GM19035 (cell line): ENCODE measurements at regions not wholly inside any gene's neighbourhood (a gene's known extent, or its start where the extent isn't known, plus 50 kb on each side); places are given as distances from the start of the nearest gene placed in this dataset.

ENCODE experiments used
- ATAC-seq: cut with Tn5 transposase; IDR thresholded peaks from one replicate; pipeline ENCODE4 v1.9.1; 2021; ENCODE audit not compliant: unreplicated experiment

GRCh38 chr1:221937155-221937953 lies 195.5 kb upstream of the DUSP10 start:
- no peak for ATAC-seq

GRCh38 chr1:221933814-221934213 lies 191.9 kb upstream of the DUSP10 start:
- no peak for ATAC-seq

GRCh38 chr1:221926441-221926840 lies 184.6 kb upstream of the DUSP10 start:
- ATAC-seq: no peak

GRCh38 chr1:221925947-221926346 lies 184.1 kb upstream of the DUSP10 start:
- ATAC-seq: no peak

- ATAC-seq: no peak
These were observed 182.2 kb upstream of the DUSP10 start for GRCh38 chr1:221923929-221924598.

- ATAC-seq: no peak
These were observed 180.0 kb upstream of the DUSP10 start for GRCh38 chr1:221921936-221922335.

- no peak for ATAC-seq
These were observed 177.9 kb upstream of the DUSP10 start for GRCh38 chr1:221919743-221920142.

GRCh38 chr1:221919341-221919740 lies 177.5 kb upstream of the DUSP10 start:
- no peak for ATAC-seq

GRCh38 chr1:221916176-221916575 lies 174.3 kb upstream of the DUSP10 start:
- no peak for ATAC-seq

- no peak for ATAC-seq
These were observed 173.9 kb upstream of the DUSP10 start for GRCh38 chr1:221915764-221916163.

- no peak for ATAC-seq
These were observed 171.5 kb upstream of the DUSP10 start for GRCh38 chr1:221913351-221913892.

GRCh38 chr1:221912230-221912629 lies 170.3 kb upstream of the DUSP10 start:
- ATAC-seq: no peak

GRCh38 chr1:221911714-221912113 lies 169.8 kb upstream of the DUSP10 start:
- ATAC-seq: no peak

GRCh38 chr1:221910222-221910621 lies 168.3 kb upstream of the DUSP10 start:
- no peak for ATAC-seq

GRCh38 chr1:221908573-221908972 lies 166.7 kb upstream of the DUSP10 start:
- no peak for ATAC-seq

GRCh38 chr1:221907166-221907932 lies 165.5 kb upstream of the DUSP10 start:
- ATAC-seq: no peak

GRCh38 chr1:221905802-221906201 lies 163.9 kb upstream of the DUSP10 start:
- ATAC-seq: no peak

GRCh38 chr1:221904319-221904718 lies 162.4 kb upstream of the DUSP10 start:
- ATAC-seq: no peak

GRCh38 chr1:221903594-221903993 lies 161.7 kb upstream of the DUSP10 start:
- no peak for ATAC-seq

- ATAC-seq: no peak
These were observed 161.1 kb upstream of the DUSP10 start for GRCh38 chr1:221902961-221903360.

- ATAC-seq: no peak
These were observed 158.8 kb upstream of the DUSP10 start for GRCh38 chr1:221900678-221901077.
